Testis (tissue), 2 donors: ENCODE measurements at regions not wholly inside any gene's neighbourhood (a gene's known extent, or its start where the extent isn't known, plus 50 kb on each side); places are given as distances from the start of the nearest gene placed in this dataset.

Experiments used
- POLR2A ChIP-seq: fragments of 450-650 bp; IDR thresholded peaks from one replicate; pipeline ENCODE4 v1.6.1; 2017; ENCODE audit warnings: antibody characterized with exemption, mild to moderate bottlenecking, moderate library complexity
- TF ChIP-seq, protein P1 (sequence below), 3 experiments: fragments of 450-650 bp in 2 of 3; fragments of 200-600 bp in 1 of 3; sonication (generic) in 1 of 3; IDR thresholded peaks; one replicate each; pipeline ENCODE4 v1.5.1; 2016 to 2019; ENCODE audit warnings: antibody characterized with exemption in 3 of 3, mild to moderate bottlenecking in 2 of 3, moderate library complexity in 1 of 3

DNA sequence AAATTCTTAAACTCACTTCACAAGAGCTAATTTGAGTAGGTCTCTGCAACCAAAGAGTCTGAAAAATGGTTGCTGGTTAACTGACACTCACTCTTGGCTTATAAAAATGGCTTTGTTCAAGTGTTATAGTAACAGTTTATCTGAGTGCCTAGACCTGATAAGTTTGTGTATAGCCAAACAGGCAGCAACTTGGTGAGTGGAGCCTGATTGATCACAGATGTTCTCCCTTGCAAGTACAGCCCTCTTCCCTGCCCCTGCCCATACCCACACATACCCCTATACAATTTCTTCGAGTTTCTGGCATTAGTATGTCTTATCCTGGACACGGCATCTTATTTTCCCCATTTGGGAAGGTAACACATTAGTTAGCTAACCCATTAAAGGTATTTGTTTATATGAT, 149.5 kb downstream of the SLC16A9 start:
- TF ChIP-seq, protein P1, sequence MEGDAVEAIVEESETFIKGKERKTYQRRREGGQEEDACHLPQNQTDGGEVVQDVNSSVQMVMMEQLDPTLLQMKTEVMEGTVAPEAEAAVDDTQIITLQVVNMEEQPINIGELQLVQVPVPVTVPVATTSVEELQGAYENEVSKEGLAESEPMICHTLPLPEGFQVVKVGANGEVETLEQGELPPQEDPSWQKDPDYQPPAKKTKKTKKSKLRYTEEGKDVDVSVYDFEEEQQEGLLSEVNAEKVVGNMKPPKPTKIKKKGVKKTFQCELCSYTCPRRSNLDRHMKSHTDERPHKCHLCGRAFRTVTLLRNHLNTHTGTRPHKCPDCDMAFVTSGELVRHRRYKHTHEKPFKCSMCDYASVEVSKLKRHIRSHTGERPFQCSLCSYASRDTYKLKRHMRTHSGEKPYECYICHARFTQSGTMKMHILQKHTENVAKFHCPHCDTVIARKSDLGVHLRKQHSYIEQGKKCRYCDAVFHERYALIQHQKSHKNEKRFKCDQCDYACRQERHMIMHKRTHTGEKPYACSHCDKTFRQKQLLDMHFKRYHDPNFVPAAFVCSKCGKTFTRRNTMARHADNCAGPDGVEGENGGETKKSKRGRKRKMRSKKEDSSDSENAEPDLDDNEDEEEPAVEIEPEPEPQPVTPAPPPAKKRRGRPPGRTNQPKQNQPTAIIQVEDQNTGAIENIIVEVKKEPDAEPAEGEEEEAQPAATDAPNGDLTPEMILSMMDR (IDR thresholded peaks at IDR 0.05) = no peak
- TF ChIP-seq POLR2A = no peak
